ENCODE measurements at regions not wholly inside any gene's neighbourhood (a gene's known extent, or its start where the extent isn't known, plus 50 kb on each side); places are given as distances from the start of the nearest gene placed in this dataset.

GRCh38 chr4:24024157-24024556 is 134.3 kb upstream of the PPARGC1A start:
- Mint-ChIP-seq H3K4me3 (no peak overlapping the region), H3K36me3 (no peaks in the 10 kb centered on the region), H3K4me1 (no peaks in the 10 kb centered on the region), H3K9me3 (no peaks in the 10 kb centered on the region), H3K27me3 (ENCODE audit: low read depth) (peaks cover 3% of the 10 kb centered on the region; the same call in 1 of the 2 replicates), H3K27ac (no peak overlapping the region)
- CTCF ChIA-PET = interaction anchor here (1.0 kb wide), 1 partner anchor 8 kb away, joined by 3 read pairs; no protein-coding TSS in a partner anchor
- TF ChIP-seq ZBTB43 (CRISPR knock-in tag; IDR thresholded peaks at IDR 0.05) (no peak), FOXP4 (CRISPR knock-in tag; IDR thresholded peaks at IDR 0.05) (no peak), AFF4 (CRISPR knock-in tag; IDR thresholded peaks at IDR 0.05; ENCODE audit: borderline replicate concordance) (no peak), NR2C2 (CRISPR knock-in tag; IDR thresholded peaks at IDR 0.05) (no peak), USF1 (CRISPR knock-in tag; IDR thresholded peaks at IDR 0.05) (no peak), ATF6 (CRISPR knock-in tag; IDR thresholded peaks at IDR 0.05) (no peak), ZNF263 (CRISPR knock-in tag; IDR thresholded peaks at IDR 0.05; ENCODE audit: low read depth) (no peak), ELF4 (CRISPR knock-in tag; IDR thresholded peaks at IDR 0.05; ENCODE audit: low read depth) (no peak), JUN (CRISPR knock-in tag; IDR thresholded peaks at IDR 0.05) (no peak), ETV6 (CRISPR knock-in tag; IDR thresholded peaks at IDR 0.05) (no peak), ZSCAN18 (CRISPR knock-in tag; IDR thresholded peaks at IDR 0.05) (no peak), MXD4 (CRISPR knock-in tag; IDR thresholded peaks at IDR 0.05; ENCODE audit: borderline replicate concordance) (no peak), ZNF423 (CRISPR knock-in tag; IDR thresholded peaks at IDR 0.05) (no peak), ATF3 (CRISPR knock-in tag; conservative IDR thresholded peaks at IDR 0.05) (no peak)
- no peak for DNase-seq (ENCODE audit: low spot score)
- POLR2A ChIA-PET = no interaction called here
- ATAC-seq = no peak
